ENCODE measurements at regions not wholly inside any gene's neighbourhood (a gene's known extent, or its start where the extent isn't known, plus 50 kb on each side); places are given as distances from the start of the nearest gene placed in this dataset.

DNA sequence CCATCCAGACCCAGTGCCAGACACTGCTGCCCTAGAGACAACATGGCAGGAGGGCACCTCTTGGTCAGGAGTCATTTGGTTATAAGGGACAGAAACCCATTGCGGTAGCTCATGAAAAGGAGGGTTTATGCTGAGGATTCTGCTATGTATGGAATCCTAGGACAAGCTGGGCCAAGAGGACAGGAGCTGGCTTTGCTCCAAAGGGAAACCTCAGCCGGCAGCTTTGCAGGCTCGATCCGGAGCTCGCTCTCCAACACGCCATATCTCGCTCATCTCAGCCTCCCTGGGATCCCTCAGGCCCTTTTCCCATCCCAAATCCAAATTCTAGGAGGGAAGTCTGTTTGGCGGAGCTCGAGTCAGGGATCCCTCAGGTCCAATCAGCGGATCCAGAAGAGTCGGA lies 345.7 kb downstream of the GLRX3 start:
- no TSS peak for BruUV-seq (replicated peaks)
- Histone ChIP-seq H3K4me1 (ENCODE audit: control insufficient read depth, insufficient read depth, low read length) (no peaks in the 10 kb centered on the region), H3K27me3 (ENCODE audit: control insufficient read depth, insufficient read depth, low read length) (peaks cover 2% of the 10 kb centered on the region; the same call in 1 of the 2 replicates), H3K27ac (ENCODE audit: low read length) (no peak overlapping the region), H3K4me3 (ENCODE audit: low read depth in 2 of 2, low read length in 2 of 2) (no peak overlapping the region), H3K36me3 (ENCODE audit: control insufficient read depth, insufficient read depth, low read length) (no peaks in the 10 kb centered on the region), H3K9me3 (ENCODE audit: control insufficient read depth, insufficient read depth, low read depth, low read length) (no peaks in the 10 kb centered on the region)
- in situ Hi-C loops (cut with HindIII; ENCODE audit: low pct_unique_long_range_greater_than_20kb, low sequenced_read_pairs), result no loop called here
- TF ChIP-seq REST (IDR thresholded peaks at IDR 0.05; ENCODE audit: insufficient read depth in 1 of 2, low read depth in 2 of 2, low read length in 1 of 2), result no peak
- TF ChIP-seq SIN3A (IDR thresholded peaks at IDR 0.05; ENCODE audit: borderline replicate concordance, insufficient read depth, low read depth, low read length), result no peak
- no peak for TF ChIP-seq CTCF (IDR thresholded peaks at IDR 0.05)
- no peak for TF ChIP-seq TCF7L2 (IDR thresholded peaks at IDR 0.05; ENCODE audit: low read depth, low read length)
- no peak for TF ChIP-seq POLR2AphosphoS5 (IDR thresholded peaks at IDR 0.05; ENCODE audit: low read depth, low read length)
- POLR2A ChIA-PET, result no interaction called here
- intact Hi-C loops (cut with micrococcal nuclease; ENCODE audit: unreplicated experiment), result no loop called here
- CTCF ChIA-PET, result no interaction called here
- DNase-seq (ENCODE audit: low read depth, low spot score), result no peak
- ATAC-seq, result no peak

DNA sequence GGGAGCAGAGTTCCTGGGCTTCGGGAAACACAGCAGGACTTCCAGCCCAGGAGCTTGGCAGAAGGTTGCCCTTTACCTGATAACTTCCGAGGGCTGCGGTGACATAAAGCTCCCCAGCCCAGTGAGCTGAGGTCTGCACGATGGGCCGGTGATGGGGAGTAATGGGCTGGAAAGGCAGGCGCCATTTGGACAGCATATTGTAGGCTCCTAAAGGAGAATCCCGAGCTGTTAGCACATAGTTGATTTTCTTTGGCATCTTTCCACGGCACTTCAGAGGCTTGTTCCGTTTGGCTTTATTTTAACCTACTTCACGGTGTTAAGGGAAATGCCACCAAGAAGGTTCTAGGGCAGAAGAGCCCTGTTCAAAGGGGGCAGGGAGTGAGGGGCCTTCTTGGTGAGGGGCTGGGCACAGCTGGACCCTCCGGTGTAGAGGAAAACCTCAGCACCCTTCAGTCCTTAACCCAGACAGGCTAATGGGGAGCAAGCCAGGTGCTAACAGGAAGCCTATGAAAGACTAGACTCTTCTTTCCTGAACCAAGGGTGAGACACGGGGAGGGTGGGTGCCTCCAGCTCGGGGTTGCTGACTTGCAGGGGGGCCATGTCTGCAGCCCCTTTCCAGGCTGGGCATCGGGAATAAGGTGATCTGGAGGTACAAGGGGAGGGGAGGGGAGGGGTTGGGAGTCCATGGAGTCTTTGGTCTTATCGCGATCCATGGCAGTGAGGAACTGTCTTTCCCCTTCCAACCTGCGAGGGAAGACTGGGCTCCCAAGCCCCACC lies 347.7 kb downstream of the GLRX3 start:
- CTCF ChIA-PET, result no interaction called here
- no TSS peak for BruUV-seq (replicated peaks)
- TF ChIP-seq CTCF (IDR thresholded peaks at IDR 0.05), result no peak
- no peak for TF ChIP-seq SIN3A (IDR thresholded peaks at IDR 0.05; ENCODE audit: borderline replicate concordance, insufficient read depth, low read depth, low read length)
- Histone ChIP-seq H3K9me3 (ENCODE audit: control insufficient read depth, insufficient read depth, low read depth, low read length) (no peaks in the 10 kb centered on the region), H3K27me3 (ENCODE audit: control insufficient read depth, insufficient read depth, low read length) (no peaks in the 10 kb centered on the region; the same call in 1 of the 2 replicates), H3K36me3 (ENCODE audit: control insufficient read depth, insufficient read depth, low read length) (no peaks in the 10 kb centered on the region), H3K4me3 (ENCODE audit: low read depth in 2 of 2, low read length in 2 of 2) (no peak overlapping the region), H3K4me1 (ENCODE audit: control insufficient read depth, insufficient read depth, low read length) (no peaks in the 10 kb centered on the region), H3K27ac (ENCODE audit: low read length) (no peak overlapping the region)
- in situ Hi-C loops (cut with HindIII; ENCODE audit: low pct_unique_long_range_greater_than_20kb, low sequenced_read_pairs) (no loop called here), intact Hi-C loops (cut with micrococcal nuclease; ENCODE audit: unreplicated experiment) (no loop called here)
- DNase-seq (ENCODE audit: low read depth, low spot score) (no peak), ATAC-seq (no peak)
- POLR2A ChIA-PET, result no interaction called here
